ENCODE measurements at regions not wholly inside any gene's neighbourhood (a gene's known extent, or its start where the extent isn't known, plus 50 kb on each side); places are given as distances from the start of the nearest gene placed in this dataset.

DNA sequence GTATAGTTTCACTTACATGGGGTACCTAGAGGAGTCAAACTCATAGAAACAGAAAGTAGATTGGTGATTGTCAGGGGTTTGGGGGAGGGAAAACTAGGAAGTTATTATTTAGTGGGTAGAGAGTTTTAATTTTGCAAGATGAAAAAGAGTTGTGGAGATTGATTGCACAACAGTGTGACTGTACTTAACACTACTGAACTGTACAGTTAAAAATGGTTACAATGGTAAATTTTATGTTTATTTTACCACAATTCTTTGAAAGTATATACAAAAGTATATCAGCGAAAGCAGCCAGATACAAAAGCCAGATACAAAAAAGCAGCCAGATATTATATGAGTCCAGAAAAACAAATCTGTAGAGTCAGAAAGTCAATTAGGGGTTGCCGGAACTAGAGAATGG is 247.6 kb downstream of the IPO8 start:
- H3K4me3 ChIP-seq: no peak overlapping the region
- TF ChIP-seq, protein P1, sequence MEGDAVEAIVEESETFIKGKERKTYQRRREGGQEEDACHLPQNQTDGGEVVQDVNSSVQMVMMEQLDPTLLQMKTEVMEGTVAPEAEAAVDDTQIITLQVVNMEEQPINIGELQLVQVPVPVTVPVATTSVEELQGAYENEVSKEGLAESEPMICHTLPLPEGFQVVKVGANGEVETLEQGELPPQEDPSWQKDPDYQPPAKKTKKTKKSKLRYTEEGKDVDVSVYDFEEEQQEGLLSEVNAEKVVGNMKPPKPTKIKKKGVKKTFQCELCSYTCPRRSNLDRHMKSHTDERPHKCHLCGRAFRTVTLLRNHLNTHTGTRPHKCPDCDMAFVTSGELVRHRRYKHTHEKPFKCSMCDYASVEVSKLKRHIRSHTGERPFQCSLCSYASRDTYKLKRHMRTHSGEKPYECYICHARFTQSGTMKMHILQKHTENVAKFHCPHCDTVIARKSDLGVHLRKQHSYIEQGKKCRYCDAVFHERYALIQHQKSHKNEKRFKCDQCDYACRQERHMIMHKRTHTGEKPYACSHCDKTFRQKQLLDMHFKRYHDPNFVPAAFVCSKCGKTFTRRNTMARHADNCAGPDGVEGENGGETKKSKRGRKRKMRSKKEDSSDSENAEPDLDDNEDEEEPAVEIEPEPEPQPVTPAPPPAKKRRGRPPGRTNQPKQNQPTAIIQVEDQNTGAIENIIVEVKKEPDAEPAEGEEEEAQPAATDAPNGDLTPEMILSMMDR (IDR thresholded peaks at IDR 0.05): no peak
- H3K4me1 ChIP-seq: no peaks in the 10 kb centered on the region
- H3K36me3 ChIP-seq: no peaks in the 10 kb centered on the region
- no peak for ATAC-seq
- DNase-seq: no peak
- H3K9me3 ChIP-seq: peaks cover 14% of the 10 kb centered on the region
- intact Hi-C loops (cut with DNase I): no loop called here
- no peaks in the 10 kb centered on the region for H3K27me3 ChIP-seq (ENCODE audit: low read depth)
- no peak overlapping the region for H3K27ac ChIP-seq

DNA sequence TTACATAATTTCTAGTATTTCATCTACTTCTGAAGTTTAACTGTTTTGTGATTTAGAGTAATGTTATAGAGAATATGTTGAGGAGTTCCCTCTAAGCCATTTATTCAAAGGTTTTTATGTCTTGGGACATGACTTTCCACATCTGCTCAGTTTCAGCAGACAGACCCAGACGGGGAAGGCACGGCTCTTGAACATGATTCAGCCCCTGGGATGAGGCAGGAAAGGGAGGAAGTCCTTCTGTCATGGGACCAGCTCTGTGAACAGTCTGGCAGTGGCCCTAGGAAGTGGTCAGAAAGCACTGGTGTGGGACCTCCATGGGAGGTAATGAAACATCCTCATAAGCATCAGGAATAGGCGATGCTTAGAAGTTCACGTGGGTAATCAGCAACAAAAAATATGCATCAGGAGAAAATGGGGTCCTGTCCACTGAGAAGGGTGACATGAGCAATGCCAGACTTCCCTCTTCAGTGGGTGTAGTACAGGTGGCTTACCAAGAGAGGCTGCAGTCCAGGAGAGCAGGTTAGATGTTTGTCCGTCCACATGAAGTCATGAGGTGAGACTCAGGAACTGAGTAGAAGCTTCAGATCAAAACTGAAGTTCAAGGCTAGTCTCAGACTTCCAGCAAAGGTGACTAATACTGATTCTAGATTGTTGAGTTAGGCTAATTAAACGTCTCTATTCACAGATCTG is 248.5 kb downstream of the IPO8 start:
- ATAC-seq (no peak), DNase-seq (no peak)
- H3K27me3 ChIP-seq (ENCODE audit: low read depth): no peaks in the 10 kb centered on the region
- H3K27ac ChIP-seq: no peak overlapping the region
- intact Hi-C loops (cut with DNase I): no loop called here
- TF ChIP-seq, protein P1 (IDR thresholded peaks at IDR 0.05): no peak
- H3K36me3 ChIP-seq: no peaks in the 10 kb centered on the region
- H3K4me1 ChIP-seq: no peaks in the 10 kb centered on the region
- H3K9me3 ChIP-seq: peaks cover 14% of the 10 kb centered on the region
- no peak overlapping the region for H3K4me3 ChIP-seq

DNA sequence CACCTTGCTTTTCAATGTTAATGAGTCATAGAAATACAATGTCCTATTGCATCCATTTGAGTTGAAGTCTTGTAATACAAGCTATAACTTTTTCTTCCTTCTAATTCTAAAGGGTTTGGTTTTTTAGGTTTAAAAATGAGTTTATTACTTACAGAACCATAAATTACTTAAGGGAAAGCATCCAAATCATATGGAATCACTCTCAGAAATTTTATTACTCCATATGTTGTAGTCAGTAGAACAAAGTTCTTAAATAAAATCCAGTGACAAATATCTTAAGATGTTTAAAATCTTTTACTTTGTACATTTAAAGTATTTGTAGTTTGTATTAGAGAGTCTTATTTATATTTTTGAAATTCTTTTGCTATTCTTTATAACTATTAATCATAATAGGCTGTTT is 253.2 kb downstream of the IPO8 start:
- intact Hi-C loops (cut with DNase I): no loop called here
- no peak for DNase-seq
- Histone ChIP-seq H3K27ac (no peak overlapping the region), H3K36me3 (no peaks in the 10 kb centered on the region), H3K9me3 (no peaks in the 10 kb centered on the region), H3K4me3 (no peak overlapping the region), H3K27me3 (ENCODE audit: low read depth) (no peaks in the 10 kb centered on the region), H3K4me1 (peaks cover 4% of the 10 kb centered on the region)
- no peak for ATAC-seq
- TF ChIP-seq, protein P1 (IDR thresholded peaks at IDR 0.05): no peak

DNA sequence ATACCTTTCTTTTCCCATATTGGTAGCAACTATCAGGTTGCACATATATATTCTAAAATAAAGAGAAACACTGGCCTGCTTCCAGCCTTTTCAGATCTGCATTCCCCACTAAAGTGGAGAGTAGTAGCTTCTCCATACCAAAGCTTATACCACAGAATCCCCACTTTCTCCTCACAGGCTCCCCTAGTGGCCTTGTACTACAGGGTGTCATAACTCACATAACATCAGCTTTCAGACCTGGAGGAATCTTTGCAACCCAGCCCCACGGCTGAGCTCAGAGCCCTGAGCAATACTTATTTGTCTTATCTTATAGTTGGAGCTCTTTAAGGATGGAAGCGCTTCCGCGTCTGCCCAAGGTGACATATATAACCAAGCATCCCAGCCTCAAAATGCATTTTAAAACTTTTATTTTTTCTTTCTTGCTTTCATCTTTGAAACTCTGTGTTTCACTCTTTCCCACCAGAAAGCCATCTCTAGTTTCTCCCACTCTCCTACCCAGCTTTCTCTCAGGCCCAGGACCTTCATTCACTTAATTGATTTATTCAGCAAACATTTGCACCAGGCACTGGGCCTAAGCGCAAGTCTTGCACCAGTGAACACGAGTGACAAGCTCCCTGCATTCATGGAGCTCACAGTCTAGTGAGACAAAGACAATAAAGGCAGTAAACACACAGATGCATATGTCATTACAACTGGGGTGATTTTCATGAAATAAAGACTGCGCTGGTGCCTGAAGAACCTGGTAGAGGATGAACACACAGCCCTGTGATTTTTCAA is 254.7 kb downstream of the IPO8 start:
- DNase-seq (no peak), ATAC-seq (no peak)
- Histone ChIP-seq H3K36me3 (no peaks in the 10 kb centered on the region), H3K27me3 (ENCODE audit: low read depth) (no peaks in the 10 kb centered on the region), H3K4me1 (peaks cover 4% of the 10 kb centered on the region), H3K27ac (no peak overlapping the region), H3K4me3 (no peak overlapping the region), H3K9me3 (no peaks in the 10 kb centered on the region)
- intact Hi-C loops (cut with DNase I): no loop called here
- TF ChIP-seq, protein P1 (IDR thresholded peaks at IDR 0.05): no peak

DNA sequence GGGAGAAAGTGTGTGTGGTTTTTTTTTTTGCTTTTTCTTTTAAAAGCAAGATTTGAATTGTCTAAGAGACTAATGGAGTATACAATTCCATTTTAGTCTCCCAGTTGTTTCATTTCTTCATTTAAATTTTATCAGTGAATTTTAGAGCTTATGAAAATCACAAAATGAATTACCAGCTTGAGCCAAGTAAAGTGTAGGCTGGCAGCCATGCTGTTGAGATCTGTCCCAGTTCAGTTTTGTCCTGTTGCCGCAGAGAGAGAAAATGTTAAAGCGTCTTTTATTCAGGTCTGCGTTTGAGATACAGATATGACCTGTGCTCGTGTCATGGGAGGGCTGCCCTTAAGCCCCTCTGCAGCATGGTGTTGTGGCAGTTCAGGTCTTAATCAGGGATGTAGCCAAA is 256.5 kb downstream of the IPO8 start:
- intact Hi-C loops (cut with DNase I): no loop called here
- H3K4me1 ChIP-seq: peaks cover 4% of the 10 kb centered on the region
- no peaks in the 10 kb centered on the region for H3K36me3 ChIP-seq
- no peaks in the 10 kb centered on the region for H3K9me3 ChIP-seq
- ATAC-seq: no peak
- no peak for DNase-seq
- H3K27me3 ChIP-seq (ENCODE audit: low read depth): no peaks in the 10 kb centered on the region
- TF ChIP-seq, protein P1 (IDR thresholded peaks at IDR 0.05): no peak
- no peak overlapping the region for H3K4me3 ChIP-seq
- H3K27ac ChIP-seq: no peak overlapping the region

All from lower lobe of right lung (tissue), 2 donors.